OCI-LY1 (cell line): ENCODE measurements at regions not wholly inside any gene's neighbourhood (a gene's known extent, or its start where the extent isn't known, plus 50 kb on each side); places are given as distances from the start of the nearest gene placed in this dataset.
"Not testable (repeated sequence)": the region's sequence is repeated elsewhere in the genome, so short reads cannot be mapped to it uniquely, and the experiment has no call there.

ENCODE experiments used
- H2AFZ ChIP-seq: fragments of 200-600 bp; sonication (generic), shearing (Covaris generic); 2 replicates; pipeline ENCODE4 v1.6.0; 2014; ENCODE audit warnings: antibody characterized with exemption, mild to moderate bottlenecking, low read length
- H3F3A ChIP-seq: fragments of 200-600 bp; sonication (generic), shearing (Covaris generic); 2 replicates; pipeline ENCODE4 v1.6.0; 2014; ENCODE audit warnings: mild to moderate bottlenecking, antibody characterized with exemption, low read length, moderate library complexity; ENCODE audit not compliant: insufficient read depth
- H3K27ac ChIP-seq: fragments of 200-600 bp; sonication (generic); 2 replicates; pipeline ENCODE4 v1.5.1; 2014; ENCODE audit warnings: low read length, mixed run types, mild to moderate bottlenecking, low read depth; ENCODE audit not compliant: poor library complexity, severe bottlenecking
- H3K27me3 ChIP-seq: fragments of 200-600 bp; sonication (generic); 2 replicates; pipeline ENCODE4 v1.6.0; 2014; ENCODE audit warnings: antibody characterized with exemption, mild to moderate bottlenecking, low read length, moderate library complexity; ENCODE audit not compliant: insufficient read depth
- H3K36me3 ChIP-seq: fragments of 200-600 bp; sonication (generic); 2 replicates; pipeline ENCODE4 v1.6.1; 2014; ENCODE audit warnings: mild to moderate bottlenecking, antibody characterized with exemption, low read length, moderate library complexity, mixed read lengths; ENCODE audit not compliant: insufficient read depth
- H3K4me1 ChIP-seq: fragments of 200-600 bp; sonication (generic); 2 replicates; pipeline ENCODE4 v1.5.1; 2014; ENCODE audit warnings: mild to moderate bottlenecking, low read length, moderate library complexity; ENCODE audit not compliant: insufficient read depth, severe bottlenecking
- H3K4me2 ChIP-seq: fragments of 200-600 bp; sonication (generic), shearing (Covaris generic); 2 replicates; pipeline ENCODE4 v1.6.1; 2014; ENCODE audit warnings: low read length
- H3K4me3 ChIP-seq: fragments of 200-600 bp; sonication (generic); 2 replicates; pipeline ENCODE4 v1.5.1; 2014; ENCODE audit warnings: low read length, low read depth, mild to moderate bottlenecking, mixed read lengths; ENCODE audit not compliant: poor library complexity, severe bottlenecking
- H3K79me2 ChIP-seq: fragments of 200-600 bp; shearing (Covaris generic); 2 replicates; pipeline ENCODE4 v1.6.1; 2016; ENCODE audit warnings: mixed run types, low read length, mixed read lengths; ENCODE audit not compliant: insufficient read depth
- H3K9ac ChIP-seq: fragments of 200-600 bp; sonication (generic), shearing (Covaris generic); 2 replicates; pipeline ENCODE4 v1.6.1; 2014; ENCODE audit warnings: mild to moderate bottlenecking, low read length, mixed read lengths
- H3K9me2 ChIP-seq: fragments of 200-600 bp; sonication (generic), shearing (Covaris generic); 2 replicates; pipeline ENCODE4 v1.6.1; 2014; ENCODE audit warnings: low read depth, mild to moderate bottlenecking, low read length, mixed read lengths
- H3K9me3 ChIP-seq: fragments of 200-600 bp; shearing (Covaris generic); 2 replicates; pipeline ENCODE4 v1.6.1; 2014; ENCODE audit warnings: low read length, mixed read lengths
- H4K20me1 ChIP-seq: fragments of 200-600 bp; sonication (generic), shearing (Covaris generic); 2 replicates; pipeline ENCODE4 v1.6.0; 2016; ENCODE audit warnings: mild to moderate bottlenecking, low read length; ENCODE audit not compliant: insufficient read depth
- EZH2 ChIP-seq: fragments of 200-600 bp; sonication (generic), shearing (Covaris generic); IDR thresholded peaks from 2 replicates; pipeline ENCODE4 v1.8.0; 2017; ENCODE audit warnings: borderline replicate concordance, mixed run types, mild to moderate bottlenecking, antibody characterized with exemption, low read length, moderate library complexity, mixed read lengths
- TF ChIP-seq, protein P1 (sequence below): fragments of 200-600 bp; sonication (generic), shearing (Covaris generic); IDR thresholded peaks from 2 replicates; pipeline ENCODE4 v1.5.1; 2017; ENCODE audit warnings: mild to moderate bottlenecking, antibody characterized with exemption, low read length, moderate library complexity, mixed read lengths

DNA sequence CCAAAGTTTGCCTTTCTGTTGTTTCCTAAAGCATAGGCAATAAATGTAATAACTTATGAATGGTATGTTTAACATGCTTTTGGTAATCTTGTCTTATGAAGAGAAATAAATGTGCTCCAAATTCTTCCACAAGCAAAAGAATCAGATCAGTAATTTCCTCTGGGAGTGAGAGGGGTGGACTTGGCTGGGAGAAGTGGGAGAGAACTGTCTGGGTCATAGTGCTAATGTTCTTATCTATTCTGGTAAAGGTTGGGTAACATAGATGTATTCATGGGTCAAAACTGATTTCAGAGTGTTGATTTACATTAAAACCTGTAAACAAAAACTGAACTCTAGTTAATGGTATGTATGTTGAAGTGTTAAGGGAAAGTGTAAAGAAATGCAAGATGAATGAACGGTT is 211.7 kb upstream of the IRS2 start:
- H3K4me2 ChIP-seq = no peak overlapping the region
- H3K4me1 ChIP-seq = no peaks in the 10 kb centered on the region
- H3K36me3 ChIP-seq = no peaks in the 10 kb centered on the region
- no peaks in the 10 kb centered on the region for H3F3A ChIP-seq
- H3K9me3 ChIP-seq = no peaks in the 10 kb centered on the region
- TF ChIP-seq EZH2 = no peak
- TF ChIP-seq, protein P1, sequence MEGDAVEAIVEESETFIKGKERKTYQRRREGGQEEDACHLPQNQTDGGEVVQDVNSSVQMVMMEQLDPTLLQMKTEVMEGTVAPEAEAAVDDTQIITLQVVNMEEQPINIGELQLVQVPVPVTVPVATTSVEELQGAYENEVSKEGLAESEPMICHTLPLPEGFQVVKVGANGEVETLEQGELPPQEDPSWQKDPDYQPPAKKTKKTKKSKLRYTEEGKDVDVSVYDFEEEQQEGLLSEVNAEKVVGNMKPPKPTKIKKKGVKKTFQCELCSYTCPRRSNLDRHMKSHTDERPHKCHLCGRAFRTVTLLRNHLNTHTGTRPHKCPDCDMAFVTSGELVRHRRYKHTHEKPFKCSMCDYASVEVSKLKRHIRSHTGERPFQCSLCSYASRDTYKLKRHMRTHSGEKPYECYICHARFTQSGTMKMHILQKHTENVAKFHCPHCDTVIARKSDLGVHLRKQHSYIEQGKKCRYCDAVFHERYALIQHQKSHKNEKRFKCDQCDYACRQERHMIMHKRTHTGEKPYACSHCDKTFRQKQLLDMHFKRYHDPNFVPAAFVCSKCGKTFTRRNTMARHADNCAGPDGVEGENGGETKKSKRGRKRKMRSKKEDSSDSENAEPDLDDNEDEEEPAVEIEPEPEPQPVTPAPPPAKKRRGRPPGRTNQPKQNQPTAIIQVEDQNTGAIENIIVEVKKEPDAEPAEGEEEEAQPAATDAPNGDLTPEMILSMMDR = no peak
- H3K4me3 ChIP-seq = no peak overlapping the region
- no peak overlapping the region for H2AFZ ChIP-seq
- H4K20me1 ChIP-seq = no peaks in the 10 kb centered on the region
- no peaks in the 10 kb centered on the region for H3K79me2 ChIP-seq
- H3K27me3 ChIP-seq = peaks cover 4% of the 10 kb centered on the region; the same call in 1 of the 2 replicates
- no peak overlapping the region for H3K9ac ChIP-seq
- no peaks in the 10 kb centered on the region for H3K9me2 ChIP-seq
- no peak overlapping the region for H3K27ac ChIP-seq

DNA sequence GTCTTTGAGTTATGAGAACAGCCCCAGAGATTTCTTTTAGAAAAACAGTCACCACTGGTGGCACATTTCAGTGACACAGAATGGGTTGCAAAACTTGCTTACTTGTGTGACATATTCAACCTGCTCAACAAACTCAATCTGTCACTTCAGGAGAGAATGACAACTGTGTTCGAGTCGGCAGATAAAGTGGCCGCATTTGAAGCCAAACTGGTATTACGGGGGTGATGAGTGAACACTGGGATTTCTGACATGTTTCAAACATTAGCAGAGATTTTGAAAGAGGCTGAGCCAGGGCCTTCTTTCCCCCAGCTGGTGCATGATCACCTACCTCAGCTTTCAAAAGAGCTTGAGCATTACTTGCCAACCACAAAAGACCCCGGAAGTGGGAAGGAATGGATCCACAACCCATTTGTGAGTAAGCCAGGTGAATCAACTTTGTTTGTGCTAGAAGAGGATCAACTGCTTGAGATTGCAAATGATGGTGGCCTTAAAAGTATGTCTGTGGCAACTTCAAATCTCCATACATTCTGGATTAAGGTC is 210.7 kb upstream of the IRS2 start:
- H2AFZ ChIP-seq, H3K27me3 ChIP-seq, H3K4me1 ChIP-seq, H3K36me3 ChIP-seq, H3K9me2 ChIP-seq, H3K9ac ChIP-seq, H3F3A ChIP-seq, H3K4me3 ChIP-seq, H3K9me3 ChIP-seq, H3K79me2 ChIP-seq, H4K20me1 ChIP-seq, H3K4me2 ChIP-seq, H3K27ac ChIP-seq: not testable (repeated sequence)

DNA sequence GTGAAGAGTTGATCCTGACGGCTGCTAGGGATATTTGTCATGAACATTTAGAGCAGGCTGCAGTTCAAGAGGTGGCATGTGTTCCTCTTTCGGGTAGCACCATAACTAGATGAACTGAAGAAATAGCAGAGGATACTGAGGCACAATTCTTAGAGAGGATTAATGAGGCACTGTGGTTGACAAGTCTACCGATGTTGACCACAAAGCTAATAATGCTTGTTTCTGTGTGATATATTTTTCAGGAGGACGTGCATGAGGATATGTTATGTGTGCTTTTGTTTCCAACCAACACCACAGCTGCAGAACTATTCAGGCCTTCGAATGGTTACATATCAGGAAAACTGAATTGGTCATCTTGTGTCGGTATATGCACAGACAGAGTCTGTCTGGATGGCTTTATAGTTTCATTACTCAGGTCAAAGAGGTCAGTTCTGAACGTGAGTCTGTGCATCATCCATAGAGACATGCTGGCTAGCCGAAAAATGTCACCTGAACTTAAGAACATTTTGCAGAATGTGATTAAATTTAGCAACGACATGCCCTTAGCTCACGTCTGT is 210.1 kb upstream of the IRS2 start:
- H3K27ac ChIP-seq = no peak overlapping the region
- H3K9me3 ChIP-seq = no peaks in the 10 kb centered on the region
- H3F3A ChIP-seq = no peaks in the 10 kb centered on the region
- no peak overlapping the region for H3K4me2 ChIP-seq
- no peak overlapping the region for H3K9ac ChIP-seq
- no peak overlapping the region for H2AFZ ChIP-seq
- no peaks in the 10 kb centered on the region for H3K79me2 ChIP-seq
- TF ChIP-seq EZH2 = no peak
- TF ChIP-seq, protein P1 = no peak
- H3K27me3 ChIP-seq = no peaks in the 10 kb centered on the region
- H4K20me1 ChIP-seq = no peaks in the 10 kb centered on the region
- no peak overlapping the region for H3K4me3 ChIP-seq
- H3K4me1 ChIP-seq = no peaks in the 10 kb centered on the region
- H3K36me3 ChIP-seq = no peaks in the 10 kb centered on the region
- H3K9me2 ChIP-seq = no peaks in the 10 kb centered on the region

DNA sequence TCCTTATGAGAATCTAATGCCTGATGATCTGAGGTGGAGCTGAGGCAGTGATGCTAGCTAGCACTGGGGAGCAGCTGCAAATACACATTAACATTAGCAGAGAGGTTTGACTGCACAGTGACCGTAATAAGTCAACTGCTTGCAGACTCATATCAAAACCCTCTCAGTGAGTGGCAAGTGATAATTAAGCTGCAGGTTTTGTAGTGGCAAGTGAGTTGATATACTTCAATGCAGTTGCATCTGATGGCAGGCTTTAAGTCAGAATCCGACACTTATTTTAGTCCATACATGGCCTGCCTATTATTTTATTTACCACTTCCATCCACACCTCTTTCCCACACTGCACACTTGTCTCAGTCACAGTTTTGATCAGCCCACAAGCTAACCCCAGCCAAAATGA is 209.2 kb upstream of the IRS2 start:
- Histone ChIP-seq H3K9ac (no peak overlapping the region), H3K9me2 (no peaks in the 10 kb centered on the region), H2AFZ (no peak overlapping the region), H3K4me3 (no peak overlapping the region), H3K4me1 (no peaks in the 10 kb centered on the region), H3F3A (no peaks in the 10 kb centered on the region), H3K27me3 (no peaks in the 10 kb centered on the region), H3K27ac (no peak overlapping the region), H4K20me1 (no peaks in the 10 kb centered on the region), H3K9me3 (no peaks in the 10 kb centered on the region), H3K4me2 (no peak overlapping the region), H3K79me2 (no peaks in the 10 kb centered on the region), H3K36me3 (no peaks in the 10 kb centered on the region)
- TF ChIP-seq, protein P1 = no peak
- TF ChIP-seq EZH2 = no peak
